ENCODE measurements at regions not wholly inside any gene's neighbourhood (a gene's known extent, or its start where the extent isn't known, plus 50 kb on each side); places are given as distances from the start of the nearest gene placed in this dataset.

DNA sequence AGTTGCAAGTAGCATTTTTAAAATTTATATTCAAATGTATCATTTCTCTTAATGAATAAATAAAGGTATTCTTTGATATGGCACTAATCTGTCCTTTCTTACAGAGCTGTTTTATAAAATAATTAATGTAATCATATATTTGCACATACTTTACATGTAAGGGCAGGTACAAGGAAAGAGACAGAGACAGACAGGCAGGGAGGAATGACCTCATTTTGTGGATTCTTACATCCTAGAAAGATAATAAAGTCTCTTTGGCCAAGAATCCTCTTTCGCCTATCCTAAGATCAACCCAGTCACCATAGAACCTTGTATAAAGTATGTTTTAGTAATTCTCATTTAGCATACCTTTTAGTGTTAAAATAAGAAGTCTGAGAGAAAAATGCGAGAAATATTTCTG lies 98.5 kb upstream of the CTSO start:
- no peak for DNase-seq

DNA sequence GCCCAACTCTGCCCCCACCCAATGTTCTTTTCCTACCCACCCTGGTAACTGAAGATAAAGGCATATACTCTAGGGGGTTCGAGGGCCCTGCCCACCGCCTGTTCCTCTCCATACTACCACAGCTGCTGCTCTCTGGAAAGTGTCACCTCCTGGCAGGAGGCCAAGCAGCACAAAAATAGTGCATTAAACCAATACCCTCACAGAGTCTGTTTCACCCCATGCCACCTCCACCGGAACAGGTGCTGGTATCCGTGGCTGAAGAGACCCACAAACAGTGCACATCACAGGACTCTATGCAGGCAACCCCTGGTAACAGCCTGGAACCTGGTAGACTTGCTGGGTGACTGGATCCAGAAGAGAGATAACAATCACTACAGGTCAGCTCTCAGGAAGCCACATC lies 85.1 kb upstream of the CTSO start:
- no peak for DNase-seq

DNA sequence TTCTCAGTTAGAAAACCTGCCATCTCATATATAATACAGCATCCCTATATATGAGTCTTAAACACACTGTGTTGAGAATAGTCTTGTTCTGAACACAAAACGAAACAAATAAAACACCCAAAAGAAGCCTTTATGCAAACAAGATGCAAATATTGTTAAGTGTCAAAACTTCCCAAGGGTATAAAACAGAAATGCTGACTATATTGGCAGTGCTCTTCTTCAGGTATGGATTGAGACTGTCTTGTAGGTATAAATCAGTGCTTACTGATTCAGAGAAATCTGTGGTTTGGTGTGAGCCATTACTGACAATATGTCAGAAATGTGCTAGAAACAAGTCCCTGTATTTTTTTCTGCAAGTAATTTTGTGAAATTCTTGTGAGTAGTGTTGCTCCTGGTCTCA lies 82.8 kb upstream of the CTSO start:
- DNase-seq, result no peak

DNA sequence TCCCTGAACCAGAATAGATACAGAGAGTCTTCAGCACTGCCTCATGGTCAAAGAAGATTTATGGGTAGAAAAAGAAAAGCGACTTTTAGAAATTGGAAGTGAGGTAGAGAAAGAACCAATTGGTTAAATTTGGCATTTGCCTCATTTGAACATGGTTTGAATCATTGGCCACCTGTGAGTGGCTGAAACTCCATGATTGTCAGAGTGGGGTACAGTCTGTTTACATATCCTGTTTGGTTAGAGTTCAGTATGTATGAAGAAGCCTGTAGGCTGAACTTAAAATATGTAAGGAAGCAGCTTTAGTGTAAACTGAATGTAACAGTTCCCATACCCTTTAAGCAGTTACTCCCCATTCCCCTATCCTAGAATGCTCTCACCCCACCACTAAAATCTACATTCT lies 76.0 kb upstream of the CTSO start:
- no peak for DNase-seq

DNA sequence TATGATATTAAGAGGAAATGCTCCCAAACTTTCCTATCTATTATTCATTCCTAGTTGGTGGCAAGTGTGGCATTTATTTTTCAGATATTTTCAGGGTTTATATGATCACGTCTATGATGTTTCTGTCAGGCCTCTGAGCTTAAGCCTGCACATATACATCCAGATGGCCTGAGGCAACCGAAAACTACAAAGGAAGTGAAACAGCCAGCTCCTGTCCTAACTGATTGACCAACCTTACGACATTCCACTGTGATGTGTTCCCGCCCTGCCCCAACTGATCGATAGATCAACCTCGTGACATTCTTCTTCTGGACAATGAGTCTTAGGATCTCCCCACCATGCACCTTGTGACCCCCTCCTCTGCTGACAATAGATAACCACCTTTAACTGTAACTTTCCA lies 67.6 kb upstream of the CTSO start:
- no peak for DNase-seq

DNA sequence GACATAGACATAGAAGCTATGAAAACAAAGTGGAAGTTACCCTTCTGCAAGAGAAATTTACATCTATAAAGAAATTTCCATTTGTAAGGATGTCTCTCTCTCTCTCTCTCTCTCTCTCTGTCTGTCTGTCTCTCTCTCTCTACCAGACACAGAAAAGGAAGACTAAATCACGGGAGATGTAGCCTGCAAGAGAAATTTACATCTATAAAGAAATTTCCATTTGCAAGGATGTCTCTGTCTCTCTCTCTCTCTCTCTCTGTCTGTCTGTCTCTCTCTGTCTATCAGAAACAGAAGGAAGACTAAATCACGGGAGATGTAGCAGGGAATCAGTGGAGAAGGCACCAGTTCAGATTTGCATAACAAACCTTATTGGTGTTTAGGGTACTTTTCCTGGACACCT lies 65.6 kb upstream of the CTSO start:
- no peak for DNase-seq

DNA sequence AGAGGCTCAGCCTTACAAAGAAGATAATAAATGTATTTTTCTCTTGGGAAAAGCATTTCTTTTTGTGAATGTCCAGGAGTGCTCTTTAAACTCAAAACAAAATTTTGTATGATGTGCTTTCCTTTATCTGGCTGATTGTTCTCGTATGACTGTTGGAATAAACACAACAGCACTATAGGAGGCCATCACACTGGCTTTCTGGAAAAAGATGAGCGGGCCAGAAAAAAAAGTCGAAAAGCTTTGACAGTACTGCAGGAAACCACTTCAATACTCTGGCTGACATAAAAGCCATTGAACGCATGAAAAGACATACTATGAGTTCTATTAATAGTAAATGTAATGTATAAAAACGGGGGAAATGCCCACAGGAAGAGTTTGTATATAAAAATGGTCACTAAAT lies 64.7 kb upstream of the CTSO start:
- no peak for DNase-seq

DNA sequence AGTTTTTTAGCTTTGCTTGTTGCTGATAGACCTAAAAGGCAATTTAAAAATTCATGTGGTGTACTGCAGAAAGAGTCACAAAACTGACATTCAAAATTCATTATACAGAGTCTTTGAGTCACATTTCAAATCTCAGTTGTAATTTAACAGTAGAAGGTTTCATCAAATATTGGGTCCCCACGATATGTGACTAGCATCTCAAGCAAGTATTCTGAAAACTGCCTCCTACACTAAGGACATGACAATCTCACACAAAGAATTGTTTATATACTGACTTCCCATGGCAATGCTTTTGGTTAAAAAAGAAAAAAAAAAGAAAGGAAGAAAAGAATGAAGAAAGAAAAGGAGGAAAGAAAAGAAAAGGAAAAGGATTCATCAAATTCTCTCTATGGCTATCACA lies 62.1 kb upstream of the CTSO start:
- DNase-seq, result no peak

DNA sequence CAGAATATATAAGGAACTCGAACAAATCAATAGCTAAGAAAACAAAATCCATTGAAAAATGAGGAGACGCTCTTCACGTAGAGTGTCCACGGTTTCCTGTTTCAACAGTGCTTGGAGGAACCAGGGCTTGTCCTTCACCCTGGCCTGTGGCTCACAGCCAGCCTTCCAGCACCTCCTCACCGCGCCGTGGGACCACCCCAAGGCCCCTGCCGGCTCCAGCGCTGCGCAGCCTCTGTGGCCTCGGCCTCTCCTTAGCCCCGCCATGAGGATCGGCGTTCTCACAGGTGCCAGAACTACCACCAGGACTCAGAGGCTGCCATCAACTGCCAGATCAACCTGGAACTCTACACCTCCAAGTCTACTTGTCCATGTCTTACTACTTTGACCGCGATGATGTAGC lies 52.5 kb upstream of the CTSO start:
- no peak for DNase-seq
